DND-41 (cell line): ENCODE measurements at regions not wholly inside any gene's neighbourhood (a gene's known extent, or its start where the extent isn't known, plus 50 kb on each side); places are given as distances from the start of the nearest gene placed in this dataset.

Source experiments
- ATAC-seq: fragments of 200-7000 bp; cut with Tn5 transposase; 3 replicates; pipeline ENCODE4 v1.9.1; 2021; ENCODE audit warnings: low read depth; ENCODE audit not compliant: insufficient read depth
- DNase-seq: peaks from one replicate; pipeline ENCODE4 v3.0.0-alpha.2; 2020
- H2AFZ ChIP-seq: 2 replicates; pipeline ENCODE4 v1.6.0; 2012; ENCODE audit warnings: low read depth, low read length
- H3K27ac ChIP-seq: 2 replicates; pipeline ENCODE4 v1.5.1; 2012; ENCODE audit warnings: low read length, inconsistent platforms
- H3K27me3 ChIP-seq: fragments of 200-600 bp; sonication (generic); 2 replicates; pipeline ENCODE4 v1.6.0; 2012; ENCODE audit warnings: low read length, mild to moderate bottlenecking, inconsistent platforms; ENCODE audit not compliant: insufficient read depth, poor library complexity
- H3K36me3 ChIP-seq: 2 replicates; pipeline ENCODE4 v1.5.1; 2012; ENCODE audit warnings: low read length, inconsistent platforms; ENCODE audit not compliant: insufficient read depth
- H3K4me1 ChIP-seq: 2 replicates; pipeline ENCODE4 v1.5.1; 2012; ENCODE audit warnings: mild to moderate bottlenecking, low read length; ENCODE audit not compliant: insufficient read depth
- H3K4me2 ChIP-seq: 2 replicates; pipeline ENCODE4 v1.6.0; 2012; ENCODE audit warnings: mild to moderate bottlenecking, moderate library complexity, low read length, inconsistent platforms; ENCODE audit not compliant: insufficient read depth
- H3K4me3 ChIP-seq, 2 experiments: fragments of 200-600 bp in 1 of 2; shearing (Covaris generic) in 1 of 2; 2 replicates each; pipeline ENCODE4 v1.5.1; 2012 to 2016; ENCODE audit warnings: inconsistent platforms in 2 of 2, low read length in 2 of 2, mild to moderate bottlenecking in 2 of 2, low read depth in 1 of 2, moderate library complexity in 1 of 2
- H3K79me2 ChIP-seq: 2 replicates; pipeline ENCODE4 v1.6.0; 2012; ENCODE audit warnings: low read length, inconsistent platforms; ENCODE audit not compliant: insufficient read depth
- H3K9ac ChIP-seq: 2 replicates; pipeline ENCODE4 v1.6.0; 2012; ENCODE audit warnings: low read depth, mild to moderate bottlenecking, inconsistent platforms, low read length, moderate library complexity
- H3K9me3 ChIP-seq: 2 replicates; pipeline ENCODE4 v1.5.1; 2012; ENCODE audit warnings: low read length, moderate library complexity, mild to moderate bottlenecking, inconsistent platforms; ENCODE audit not compliant: insufficient read depth, severe bottlenecking
- H4K20me1 ChIP-seq: 2 replicates; pipeline ENCODE4 v1.6.0; 2012; ENCODE audit warnings: low read length; ENCODE audit not compliant: insufficient read depth
- EZH2 ChIP-seq: IDR thresholded peaks from 3 replicates; pipeline ENCODE4 v1.6.1; 2012; ENCODE audit warnings: borderline replicate concordance, low read depth, mild to moderate bottlenecking, moderate library complexity, low read length, inconsistent platforms; ENCODE audit not compliant: severe bottlenecking
- TF ChIP-seq, protein P1 (sequence below): IDR thresholded peaks from 2 replicates; pipeline ENCODE4 v1.5.1; 2012; ENCODE audit warnings: borderline replicate concordance, low read length, moderate library complexity, mild to moderate bottlenecking; ENCODE audit not compliant: poor library complexity, severe bottlenecking; ENCODE audit errors: extremely low read depth

DNA sequence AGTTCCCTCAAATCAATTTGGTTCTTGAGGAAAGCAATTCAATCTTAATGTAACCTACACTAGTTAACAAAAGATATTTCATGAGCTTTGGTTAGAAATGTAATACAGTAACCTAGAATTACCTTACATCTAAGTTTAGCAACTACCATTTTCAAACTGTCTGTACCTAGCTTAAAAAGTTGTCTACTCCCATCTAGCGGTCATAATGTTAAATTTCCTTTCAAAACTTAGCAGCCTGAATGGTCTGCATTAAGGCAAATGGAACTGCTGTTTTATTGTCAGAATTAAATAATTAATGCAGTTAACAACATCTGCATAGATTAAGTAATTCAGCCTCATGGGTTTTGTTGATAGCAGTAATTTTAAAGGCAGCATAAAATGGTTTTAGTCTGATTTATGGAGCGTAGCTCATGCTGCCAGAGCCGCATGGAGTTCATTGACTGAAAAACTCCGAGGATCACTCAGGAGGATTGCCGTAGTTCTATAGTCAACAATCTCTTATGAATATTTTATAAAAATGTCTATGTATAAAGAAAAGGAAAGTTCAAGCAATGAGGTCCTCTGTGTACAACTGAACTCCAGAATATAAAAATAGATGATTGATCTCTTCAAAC is 485.4 kb upstream of the MANEA start:
- Histone ChIP-seq H3K36me3 (no peaks in the 10 kb centered on the region), H2AFZ (no peak overlapping the region), H3K9ac (no peak overlapping the region), H3K4me3 (no peak overlapping the region), H3K27me3 (no peaks in the 10 kb centered on the region), H3K79me2 (no peaks in the 10 kb centered on the region), H3K4me1 (no peaks in the 10 kb centered on the region), H3K27ac (no peak overlapping the region), H3K9me3 (no peaks in the 10 kb centered on the region), H3K4me2 (no peak overlapping the region), H4K20me1 (no peaks in the 10 kb centered on the region)
- ATAC-seq, result peak; percentile 83
- no peak for TF ChIP-seq EZH2
- TF ChIP-seq, protein P1, sequence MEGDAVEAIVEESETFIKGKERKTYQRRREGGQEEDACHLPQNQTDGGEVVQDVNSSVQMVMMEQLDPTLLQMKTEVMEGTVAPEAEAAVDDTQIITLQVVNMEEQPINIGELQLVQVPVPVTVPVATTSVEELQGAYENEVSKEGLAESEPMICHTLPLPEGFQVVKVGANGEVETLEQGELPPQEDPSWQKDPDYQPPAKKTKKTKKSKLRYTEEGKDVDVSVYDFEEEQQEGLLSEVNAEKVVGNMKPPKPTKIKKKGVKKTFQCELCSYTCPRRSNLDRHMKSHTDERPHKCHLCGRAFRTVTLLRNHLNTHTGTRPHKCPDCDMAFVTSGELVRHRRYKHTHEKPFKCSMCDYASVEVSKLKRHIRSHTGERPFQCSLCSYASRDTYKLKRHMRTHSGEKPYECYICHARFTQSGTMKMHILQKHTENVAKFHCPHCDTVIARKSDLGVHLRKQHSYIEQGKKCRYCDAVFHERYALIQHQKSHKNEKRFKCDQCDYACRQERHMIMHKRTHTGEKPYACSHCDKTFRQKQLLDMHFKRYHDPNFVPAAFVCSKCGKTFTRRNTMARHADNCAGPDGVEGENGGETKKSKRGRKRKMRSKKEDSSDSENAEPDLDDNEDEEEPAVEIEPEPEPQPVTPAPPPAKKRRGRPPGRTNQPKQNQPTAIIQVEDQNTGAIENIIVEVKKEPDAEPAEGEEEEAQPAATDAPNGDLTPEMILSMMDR, result peak; percentile 72
- DNase-seq, result no peak

DNA sequence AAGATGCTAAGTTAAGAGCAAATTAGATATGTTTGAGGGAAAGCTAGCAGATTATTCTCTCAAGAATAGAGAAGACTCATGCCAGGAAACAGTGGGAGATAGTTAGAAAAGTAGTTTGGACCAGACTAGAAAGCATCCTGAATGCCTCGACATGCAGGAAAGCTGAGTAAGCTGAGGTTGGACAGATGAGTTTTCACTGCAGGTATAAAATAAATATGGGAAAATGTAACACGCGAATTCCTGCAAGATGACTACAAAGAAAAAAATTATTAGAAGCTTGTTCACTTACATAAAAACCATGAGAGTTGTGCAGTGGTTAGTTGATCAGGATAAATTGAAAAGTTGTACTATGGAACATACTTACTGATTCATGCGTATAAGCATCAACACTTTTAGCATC is 484.2 kb upstream of the MANEA start:
- no peaks in the 10 kb centered on the region for H3K79me2 ChIP-seq
- H4K20me1 ChIP-seq, result no peaks in the 10 kb centered on the region
- no peak overlapping the region for H3K27ac ChIP-seq
- no peaks in the 10 kb centered on the region for H3K27me3 ChIP-seq
- H3K9ac ChIP-seq, result no peak overlapping the region
- H3K9me3 ChIP-seq, result no peaks in the 10 kb centered on the region
- H2AFZ ChIP-seq, result no peak overlapping the region
- H3K36me3 ChIP-seq, result no peaks in the 10 kb centered on the region
- H3K4me2 ChIP-seq, result no peak overlapping the region
- no peak for DNase-seq
- no peaks in the 10 kb centered on the region for H3K4me1 ChIP-seq
- ATAC-seq, result no peak
- no peak overlapping the region for H3K4me3 ChIP-seq
- TF ChIP-seq, protein P1, result no peak
- no peak for TF ChIP-seq EZH2

DNA sequence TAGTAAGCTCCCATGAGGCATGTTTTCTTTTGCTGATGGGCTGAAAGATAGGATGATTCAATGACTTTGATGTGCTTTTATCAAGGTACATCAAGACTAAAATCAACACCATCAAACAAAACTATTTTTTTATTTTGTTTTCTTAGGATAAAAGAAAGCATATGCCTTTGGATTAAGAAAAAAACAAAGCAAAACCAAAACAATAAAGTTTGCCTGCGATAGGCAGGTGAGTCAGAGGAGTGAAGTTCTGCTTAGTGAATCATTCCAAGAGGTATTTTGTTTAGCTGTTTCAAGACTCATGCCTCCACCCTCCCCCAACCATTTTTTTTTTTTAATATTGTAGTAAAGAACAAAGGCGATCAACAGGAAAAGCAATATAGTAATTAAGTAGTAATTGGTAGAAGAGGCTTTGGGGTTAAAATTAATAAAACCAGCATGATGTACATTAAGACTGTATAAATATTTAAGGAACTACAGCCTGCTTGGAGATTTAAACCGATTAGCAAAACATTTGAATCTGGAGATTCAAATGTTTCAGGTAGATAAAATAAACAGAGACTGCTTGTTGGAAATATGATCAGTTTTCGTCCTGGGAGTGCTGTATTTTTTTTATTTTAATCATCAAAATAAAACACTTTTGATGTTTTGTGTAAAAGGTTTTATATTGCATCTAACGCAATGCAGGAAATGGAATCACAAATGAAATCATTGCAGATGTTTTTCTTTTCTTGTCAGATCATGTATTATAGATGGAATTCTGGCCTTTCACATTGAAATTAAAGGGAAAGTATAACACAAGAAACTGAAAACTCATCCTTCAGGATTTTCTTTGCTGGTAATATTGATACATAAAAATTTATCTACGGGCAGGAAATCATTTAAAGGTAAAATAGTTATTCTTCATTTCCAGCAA is 482.3 kb upstream of the MANEA start:
- DNase-seq (no peak), ATAC-seq (no peak)
- Histone ChIP-seq H3K4me1 (no peaks in the 10 kb centered on the region), H2AFZ (no peak overlapping the region), H3K4me2 (no peak overlapping the region), H3K27ac (no peak overlapping the region), H3K27me3 (no peaks in the 10 kb centered on the region), H4K20me1 (no peaks in the 10 kb centered on the region), H3K36me3 (no peaks in the 10 kb centered on the region), H3K9ac (no peak overlapping the region), H3K9me3 (no peaks in the 10 kb centered on the region), H3K79me2 (no peaks in the 10 kb centered on the region), H3K4me3 (no peak overlapping the region)
- TF ChIP-seq EZH2, result no peak
- TF ChIP-seq, protein P1, result no peak
